ENCODE measurements at regions not wholly inside any gene's neighbourhood (a gene's known extent, or its start where the extent isn't known, plus 50 kb on each side); places are given as distances from the start of the nearest gene placed in this dataset.

- H3K4me3 ChIP-seq (replicated peaks in 1 of 3; ENCODE audit: insufficient read depth in 1 of 3, low read depth in 1 of 3, low read length in 3 of 3): no peak overlapping the region
- H3K36me3 ChIP-seq (ENCODE audit: control insufficient read depth in 2 of 2, extremely low read depth in 1 of 2, insufficient read depth in 2 of 2, low read length in 2 of 2): no peaks in the 10 kb centered on the region
- no peaks in the 10 kb centered on the region for H3K4me1 ChIP-seq (ENCODE audit: control insufficient read depth, extremely low read depth, insufficient read depth, low read length)
- no peak overlapping the region for H2AFZ ChIP-seq (ENCODE audit: low read depth, low read length)
- no peak for TF ChIP-seq EZH2 (IDR thresholded peaks at IDR 0.05; ENCODE audit: borderline replicate concordance, low read depth, low read length, severe bottlenecking)
- TF ChIP-seq MYC (IDR thresholded peaks at IDR 0.05; ENCODE audit: low read depth, low read length): no peak
- H3K27me3 ChIP-seq (ENCODE audit: control insufficient read depth in 2 of 2, insufficient read depth in 2 of 2, low read length in 2 of 2): no peaks in the 10 kb centered on the region
- no peaks in the 10 kb centered on the region for H4K20me1 ChIP-seq (replicated peaks; ENCODE audit: control insufficient read depth, extremely low read depth, insufficient read depth, low read length)
- ChIA-PET CTCF (no interaction called here), POLR2A (no interaction called here)
- BruUV-seq (replicated peaks): no TSS peak
- dilution Hi-C loops (cut with MboI; ENCODE audit: extremely low pct_ligation_motif_present, low sequenced_read_pairs): no loop called here
- H3K9ac ChIP-seq (replicated peaks; ENCODE audit: extremely low read depth, insufficient read depth, low read length): no peak overlapping the region
- no peak for FAIRE-seq
- no peaks in the 10 kb centered on the region for H3K9me1 ChIP-seq (replicated peaks; ENCODE audit: control insufficient read depth, extremely low read depth, insufficient read depth, low read length)
- H3K27ac ChIP-seq (ENCODE audit: insufficient read depth, low read depth, low read length): no peak overlapping the region
- DNase-seq (ENCODE audit: low read depth, low spot score): no peak
- H3K79me2 ChIP-seq (ENCODE audit: control insufficient read depth, insufficient read depth, low read length): no peaks in the 10 kb centered on the region
- H3K9me3 ChIP-seq (replicated peaks; ENCODE audit: control insufficient read depth, insufficient read depth, low read length): peaks cover 2% of the 10 kb centered on the region
- no peak overlapping the region for H3K4me2 ChIP-seq (ENCODE audit: insufficient read depth, low read length)
- intact Hi-C loops (cut with micrococcal nuclease): no loop called here
Measured at GRCh38 chr5:30063503-30063902, 1130.0 kb upstream of the CDH6 start.

- H3K9me1 ChIP-seq (replicated peaks; ENCODE audit: control insufficient read depth, extremely low read depth, insufficient read depth, low read length): no peaks in the 10 kb centered on the region
- intact Hi-C loops (cut with micrococcal nuclease): no loop called here
- no peaks in the 10 kb centered on the region for H4K20me1 ChIP-seq (replicated peaks; ENCODE audit: control insufficient read depth, extremely low read depth, insufficient read depth, low read length)
- H3K27me3 ChIP-seq (ENCODE audit: control insufficient read depth in 2 of 2, insufficient read depth in 2 of 2, low read length in 2 of 2): no peaks in the 10 kb centered on the region
- POLR2A ChIA-PET: no interaction called here
- no peak for DNase-seq (ENCODE audit: low read depth, low spot score)
- BruUV-seq (replicated peaks): no TSS peak
- CTCF ChIA-PET: no interaction called here
- no peak for FAIRE-seq
- H3K36me3 ChIP-seq (ENCODE audit: control insufficient read depth in 2 of 2, extremely low read depth in 1 of 2, insufficient read depth in 2 of 2, low read length in 2 of 2): no peaks in the 10 kb centered on the region
- H3K79me2 ChIP-seq (ENCODE audit: control insufficient read depth, insufficient read depth, low read length): no peaks in the 10 kb centered on the region
- no peak overlapping the region for H3K27ac ChIP-seq (ENCODE audit: insufficient read depth, low read depth, low read length)
- no peak overlapping the region for H3K4me2 ChIP-seq (ENCODE audit: insufficient read depth, low read length)
- no peak for TF ChIP-seq MAX (IDR thresholded peaks at IDR 0.05; ENCODE audit: insufficient read depth, insufficient read length)
- no peak for TF ChIP-seq MYC (IDR thresholded peaks at IDR 0.05; ENCODE audit: low read depth, low read length)
- no peak for TF ChIP-seq POLR2A (IDR thresholded peaks at IDR 0.05; ENCODE audit: low read depth, low read length)
- TF ChIP-seq EZH2 (IDR thresholded peaks at IDR 0.05; ENCODE audit: borderline replicate concordance, low read depth, low read length, severe bottlenecking): no peak
- TF ChIP-seq JUN (IDR thresholded peaks at IDR 0.05; ENCODE audit: borderline replicate concordance, insufficient read depth, insufficient read length, low read depth): no peak
- TF ChIP-seq FOS (IDR thresholded peaks at IDR 0.05; ENCODE audit: borderline replicate concordance, insufficient read depth, low read length): no peak
- TF ChIP-seq GATA2 (IDR thresholded peaks at IDR 0.05; ENCODE audit: insufficient read depth, insufficient read length, low read depth, low read length): no peak
- no peak for TF ChIP-seq CTCF (IDR thresholded peaks at IDR 0.05; ENCODE audit: extremely low read depth in 1 of 2, insufficient read depth in 1 of 2, low read depth in 1 of 2, low read length in 2 of 2)
- TF ChIP-seq POLR2AphosphoS5 (IDR thresholded peaks at IDR 0.05; ENCODE audit: insufficient read depth, low read depth, low read length): no peak
- H3K9ac ChIP-seq (replicated peaks; ENCODE audit: extremely low read depth, insufficient read depth, low read length): no peak overlapping the region
- dilution Hi-C loops (cut with MboI; ENCODE audit: extremely low pct_ligation_motif_present, low sequenced_read_pairs): no loop called here
- H3K4me3 ChIP-seq (replicated peaks in 1 of 3; ENCODE audit: insufficient read depth in 1 of 3, low read depth in 1 of 3, low read length in 3 of 3): no peak overlapping the region
- H3K9me3 ChIP-seq (replicated peaks; ENCODE audit: control insufficient read depth, insufficient read depth, low read length): no peaks in the 10 kb centered on the region
- no peaks in the 10 kb centered on the region for H3K4me1 ChIP-seq (ENCODE audit: control insufficient read depth, extremely low read depth, insufficient read depth, low read length)
- H2AFZ ChIP-seq (ENCODE audit: low read depth, low read length): no peak overlapping the region
Measured at GRCh38 chr5:30051976-30052375, 1141.5 kb upstream of the CDH6 start.

Data from endothelial cell of umbilical vein (primary cell).